ENCODE measurements at regions not wholly inside any gene's neighbourhood (a gene's known extent, or its start where the extent isn't known, plus 50 kb on each side); places are given as distances from the start of the nearest gene placed in this dataset.
"Not testable (repeated sequence)": the region's sequence is repeated elsewhere in the genome, so short reads cannot be mapped to it uniquely, and the experiment has no call there.

- no peak for DNase-seq (ENCODE audit: low spot score)
Observed at GRCh38 chr14:30260833-30261607, 297.9 kb upstream of the G2E3 start.

- DNase-seq (ENCODE audit: low spot score), result no peak
Observed at GRCh38 chr14:30264161-30264560, 294.8 kb upstream of the G2E3 start.

- DNase-seq (ENCODE audit: low spot score), result no peak
Observed at GRCh38 chr14:30266290-30266689, 292.7 kb upstream of the G2E3 start.

- peak; percentile 23 for DNase-seq (ENCODE audit: low spot score)
Observed at GRCh38 chr14:30267141-30267540, 291.8 kb upstream of the G2E3 start.

GRCh38 chr14:30270200-30271161 lies 288.5 kb upstream of the G2E3 start:
- peak; percentile 68 for DNase-seq (ENCODE audit: low spot score)

- no peak for DNase-seq (ENCODE audit: low spot score)
Observed at GRCh38 chr14:30271811-30272323, 287.1 kb upstream of the G2E3 start.

- no peak for DNase-seq (ENCODE audit: low spot score)
Observed at GRCh38 chr14:30272848-30273832, 285.8 kb upstream of the G2E3 start.

- no peak for DNase-seq (ENCODE audit: low spot score)
Observed at GRCh38 chr14:30275604-30276003, 283.4 kb upstream of the G2E3 start.

GRCh38 chr14:30277268-30277667 lies 281.7 kb upstream of the G2E3 start:
- no peak for DNase-seq (ENCODE audit: low spot score)

GRCh38 chr14:30278856-30279255 lies 280.1 kb upstream of the G2E3 start:
- not testable (repeated sequence) for DNase-seq (ENCODE audit: low spot score)

GRCh38 chr14:30283822-30284446 lies 275.0 kb upstream of the G2E3 start:
- peak; percentile 27 for DNase-seq (ENCODE audit: low spot score)

- no peak for DNase-seq (ENCODE audit: low spot score)
Observed at GRCh38 chr14:30284808-30285207, 274.1 kb upstream of the G2E3 start.

- no peak for DNase-seq (ENCODE audit: low spot score)
Observed at GRCh38 chr14:30287579-30288445, 271.1 kb upstream of the G2E3 start.

GRCh38 chr14:30290001-30290400 lies 269.0 kb upstream of the G2E3 start:
- DNase-seq (ENCODE audit: low spot score), result no peak

GRCh38 chr14:30291216-30291615 lies 267.7 kb upstream of the G2E3 start:
- DNase-seq (ENCODE audit: low spot score), result peak; percentile 3

- no peak for DNase-seq (ENCODE audit: low spot score)
Observed at GRCh38 chr14:30292541-30292940, 266.4 kb upstream of the G2E3 start.

- DNase-seq (ENCODE audit: low spot score), result no peak
Observed at GRCh38 chr14:30295980-30296379, 263.0 kb upstream of the G2E3 start.

- no peak for DNase-seq (ENCODE audit: low spot score)
Observed at GRCh38 chr14:30296931-30297405, 262.0 kb upstream of the G2E3 start.

- DNase-seq (ENCODE audit: low spot score), result no peak
Observed at GRCh38 chr14:30297876-30298795, 260.8 kb upstream of the G2E3 start.
